ENCODE measurements at regions not wholly inside any gene's neighbourhood (a gene's known extent, or its start where the extent isn't known, plus 50 kb on each side); places are given as distances from the start of the nearest gene placed in this dataset.

GRCh38 chr16:86051368-86052114 is 152.6 kb downstream of the IRF8 start:
- H3K27ac ChIP-seq (ENCODE audit: low read depth, low read length) = no peak overlapping the region
- H3K4me3 ChIP-seq (ENCODE audit: low read depth in 1 of 2, low read length in 2 of 2) = no peak overlapping the region
- no peaks in the 10 kb centered on the region for H3K36me3 ChIP-seq (ENCODE audit: control insufficient read depth in 1 of 2, insufficient read depth in 2 of 2, low read length in 2 of 2)
- no peak overlapping the region for H3K9ac ChIP-seq (ENCODE audit: low read depth in 1 of 2, low read length in 2 of 2)
- H3K27me3 ChIP-seq (ENCODE audit: control insufficient read depth in 1 of 2, insufficient read depth in 2 of 2, low read length in 2 of 2) = peaks cover 0 to 5% of the 10 kb centered on the region in 2 donors
- no peaks in the 10 kb centered on the region for H3K9me3 ChIP-seq (ENCODE audit: control insufficient read depth in 1 of 2, low read length in 2 of 2)
- no peaks in the 10 kb centered on the region for H3K4me1 ChIP-seq (ENCODE audit: control insufficient read depth in 1 of 2, insufficient read depth in 2 of 2, low read length in 2 of 2)

DNA sequence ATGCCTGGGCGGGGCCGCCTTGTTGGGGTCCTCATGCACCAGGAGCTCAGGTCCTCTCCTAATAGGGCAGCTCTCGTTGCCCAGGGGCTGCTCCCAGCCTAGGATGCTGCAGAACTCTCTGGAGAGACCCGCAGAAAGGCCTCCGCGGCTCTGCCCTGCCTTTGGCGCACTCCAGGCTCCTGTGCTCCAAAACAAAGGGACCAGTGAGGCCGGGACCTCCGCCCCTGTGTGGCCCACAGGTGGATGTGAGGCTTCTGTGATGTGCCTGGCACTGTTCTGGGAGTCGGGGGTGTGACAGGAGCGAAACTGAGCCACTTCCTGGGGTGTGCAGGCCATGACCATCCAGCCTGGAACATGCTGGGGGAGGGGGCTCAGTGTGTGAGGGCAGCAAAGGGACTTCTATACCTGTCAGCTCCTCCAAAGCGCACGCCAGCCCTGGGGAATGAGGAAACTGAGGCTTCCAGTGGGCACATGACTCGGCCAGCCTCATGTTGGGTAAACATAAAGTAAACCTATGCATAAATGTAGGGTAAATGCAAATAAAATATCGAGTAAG is 153.2 kb downstream of the IRF8 start:
- Histone ChIP-seq H3K36me3 (ENCODE audit: control insufficient read depth in 1 of 2, insufficient read depth in 2 of 2, low read length in 2 of 2) (no peaks in the 10 kb centered on the region), H3K4me1 (ENCODE audit: control insufficient read depth in 1 of 2, insufficient read depth in 2 of 2, low read length in 2 of 2) (no peaks in the 10 kb centered on the region), H3K27me3 (ENCODE audit: control insufficient read depth in 1 of 2, insufficient read depth in 2 of 2, low read length in 2 of 2) (peaks cover 0 to 5% of the 10 kb centered on the region in 2 donors), H3K27ac (ENCODE audit: low read depth, low read length) (no peak overlapping the region), H3K4me3 (ENCODE audit: low read depth in 1 of 2, low read length in 2 of 2) (no peak overlapping the region), H3K9ac (ENCODE audit: low read depth in 1 of 2, low read length in 2 of 2) (no peak overlapping the region), H3K9me3 (ENCODE audit: control insufficient read depth in 1 of 2, low read length in 2 of 2) (no peaks in the 10 kb centered on the region)

GRCh38 chr16:86052926-86053325 is 154.0 kb downstream of the IRF8 start:
- Histone ChIP-seq H3K4me3 (ENCODE audit: low read depth in 1 of 2, low read length in 2 of 2) (no peak overlapping the region), H3K9ac (ENCODE audit: low read depth in 1 of 2, low read length in 2 of 2) (no peak overlapping the region), H3K27me3 (ENCODE audit: control insufficient read depth in 1 of 2, insufficient read depth in 2 of 2, low read length in 2 of 2) (peaks cover 0 to 5% of the 10 kb centered on the region in 2 donors)

GRCh38 chr16:86059253-86060171 is 160.6 kb downstream of the IRF8 start:
- Histone ChIP-seq H3K36me3 (ENCODE audit: control insufficient read depth in 1 of 2, insufficient read depth in 2 of 2, low read length in 2 of 2) (no peaks in the 10 kb centered on the region), H3K9me3 (ENCODE audit: control insufficient read depth in 1 of 2, low read length in 2 of 2) (no peaks in the 10 kb centered on the region), H3K4me3 (ENCODE audit: low read depth in 1 of 2, low read length in 2 of 2) (no peak overlapping the region), H3K27me3 (ENCODE audit: control insufficient read depth in 1 of 2, insufficient read depth in 2 of 2, low read length in 2 of 2) (no peaks in the 10 kb centered on the region), H3K4me1 (ENCODE audit: control insufficient read depth in 1 of 2, insufficient read depth in 2 of 2, low read length in 2 of 2) (peaks cover 0 to 1% of the 10 kb centered on the region in 2 donors), H3K9ac (ENCODE audit: low read depth in 1 of 2, low read length in 2 of 2) (no peak overlapping the region), H3K27ac (ENCODE audit: low read depth, low read length) (no peak overlapping the region)

More at GRCh38 chr16:86052926-86053325, 154.0 kb downstream of the IRF8 start:
- H3K27ac ChIP-seq (ENCODE audit: low read depth, low read length) = no peak overlapping the region
- H3K4me1 ChIP-seq (ENCODE audit: control insufficient read depth in 1 of 2, insufficient read depth in 2 of 2, low read length in 2 of 2) = no peaks in the 10 kb centered on the region
- no peaks in the 10 kb centered on the region for H3K9me3 ChIP-seq (ENCODE audit: control insufficient read depth in 1 of 2, low read length in 2 of 2)
- H3K36me3 ChIP-seq (ENCODE audit: control insufficient read depth in 1 of 2, insufficient read depth in 2 of 2, low read length in 2 of 2) = no peaks in the 10 kb centered on the region

DNA sequence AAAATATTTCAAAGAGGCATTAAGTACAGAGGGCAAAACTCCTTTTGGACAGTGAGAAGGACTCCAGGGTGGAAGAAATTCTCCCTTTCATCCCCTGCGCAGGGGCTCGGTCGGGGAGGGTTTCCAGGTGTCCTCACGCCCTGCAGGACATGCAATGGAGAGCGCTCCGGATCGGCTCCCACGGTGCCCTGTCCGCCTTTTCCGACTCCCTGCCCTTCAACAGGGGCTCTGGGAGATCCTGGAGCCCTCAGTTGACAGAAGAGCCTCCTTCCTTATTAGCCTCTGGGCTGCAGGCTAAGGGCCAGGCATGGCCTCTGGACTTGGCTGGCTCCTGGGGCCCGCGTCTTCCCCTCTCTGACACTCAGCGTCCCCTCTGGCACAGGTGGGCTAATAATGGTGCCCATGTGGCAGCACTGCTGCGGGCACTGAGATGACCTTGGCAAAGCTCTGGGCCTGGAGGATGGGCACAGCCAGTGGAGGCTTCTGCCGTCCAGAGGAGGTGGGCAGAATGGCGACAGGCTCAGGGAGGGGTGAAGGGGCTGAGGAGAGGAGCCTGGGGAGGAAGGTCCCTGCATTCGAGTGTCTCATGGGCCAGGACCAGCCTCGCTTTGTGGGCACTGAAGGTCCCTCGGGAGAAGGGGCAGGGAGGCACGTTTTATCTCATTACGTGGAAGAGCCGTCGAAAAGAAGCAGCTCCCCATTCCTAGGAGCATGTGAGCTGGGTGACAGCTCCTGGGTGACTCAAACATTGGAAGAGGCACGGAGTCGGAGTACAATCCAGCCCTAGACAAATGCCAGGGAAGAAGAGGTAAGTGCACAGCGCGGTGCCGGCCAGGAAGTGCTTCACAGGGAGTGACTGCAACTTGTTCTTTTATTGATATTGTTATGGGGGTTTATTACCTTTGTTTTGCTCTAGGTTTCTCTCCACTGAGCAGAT is 161.7 kb downstream of the IRF8 start:
- Histone ChIP-seq H3K36me3 (ENCODE audit: control insufficient read depth in 1 of 2, insufficient read depth in 2 of 2, low read length in 2 of 2) (no peaks in the 10 kb centered on the region), H3K27ac (ENCODE audit: low read depth, low read length) (no peak overlapping the region), H3K4me1 (ENCODE audit: control insufficient read depth in 1 of 2, insufficient read depth in 2 of 2, low read length in 2 of 2) (peaks cover 0 to 5% of the 10 kb centered on the region in 2 donors), H3K9me3 (ENCODE audit: control insufficient read depth in 1 of 2, low read length in 2 of 2) (no peaks in the 10 kb centered on the region), H3K9ac (ENCODE audit: low read depth in 1 of 2, low read length in 2 of 2) (no peak overlapping the region), H3K4me3 (ENCODE audit: low read depth in 1 of 2, low read length in 2 of 2) (no peak overlapping the region), H3K27me3 (ENCODE audit: control insufficient read depth in 1 of 2, insufficient read depth in 2 of 2, low read length in 2 of 2) (no peaks in the 10 kb centered on the region)

DNA sequence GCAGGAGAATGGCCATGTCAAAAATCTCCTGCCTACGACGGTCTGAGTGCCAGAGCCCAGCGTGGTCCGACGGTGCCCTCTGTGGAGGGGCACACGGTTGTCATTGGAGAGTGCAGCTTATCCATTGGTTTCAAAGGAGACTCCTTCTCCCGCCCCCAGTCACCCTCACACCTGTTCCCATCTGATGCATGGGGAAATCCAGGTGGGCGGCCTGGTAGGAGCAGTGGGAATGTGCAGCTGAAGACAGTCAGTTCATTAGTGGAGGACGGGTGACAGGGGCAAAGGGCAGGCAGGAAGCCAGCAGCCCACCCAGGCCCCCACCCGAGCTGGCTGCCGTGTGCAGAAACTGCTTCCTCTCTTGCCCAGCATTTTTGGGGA is 162.3 kb downstream of the IRF8 start:
- no peak overlapping the region for H3K9ac ChIP-seq (ENCODE audit: low read depth in 1 of 2, low read length in 2 of 2)
- H3K4me3 ChIP-seq (ENCODE audit: low read depth in 1 of 2, low read length in 2 of 2) = no peak overlapping the region
- no peaks in the 10 kb centered on the region for H3K27me3 ChIP-seq (ENCODE audit: control insufficient read depth in 1 of 2, insufficient read depth in 2 of 2, low read length in 2 of 2)
- no peaks in the 10 kb centered on the region for H3K9me3 ChIP-seq (ENCODE audit: control insufficient read depth in 1 of 2, low read length in 2 of 2)
- no peaks in the 10 kb centered on the region for H3K36me3 ChIP-seq (ENCODE audit: control insufficient read depth in 1 of 2, insufficient read depth in 2 of 2, low read length in 2 of 2)
- H3K27ac ChIP-seq (ENCODE audit: low read depth, low read length) = no peak overlapping the region
- H3K4me1 ChIP-seq (ENCODE audit: control insufficient read depth in 1 of 2, insufficient read depth in 2 of 2, low read length in 2 of 2) = peaks cover 0 to 5% of the 10 kb centered on the region in 2 donors

DNA sequence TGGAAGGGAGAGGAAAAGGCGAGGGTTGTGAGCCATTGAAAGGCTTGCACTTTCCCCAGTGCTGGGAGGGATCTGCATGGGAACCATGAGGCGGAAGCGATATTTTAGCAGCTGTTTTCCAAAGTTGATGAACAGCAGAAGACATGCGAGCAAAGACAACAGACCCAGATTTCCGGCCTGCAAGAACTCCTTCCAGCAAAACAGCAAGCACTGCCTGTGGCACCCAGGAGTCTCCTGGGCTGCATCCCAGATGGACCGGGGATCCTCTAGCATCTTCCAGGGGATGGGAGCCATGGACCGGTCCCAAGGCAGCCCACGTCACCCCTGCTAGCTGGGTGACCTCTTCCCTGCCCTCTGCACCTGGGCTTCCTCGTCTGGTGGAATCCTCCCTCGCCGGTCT is 162.8 kb downstream of the IRF8 start:
- no peak overlapping the region for H3K9ac ChIP-seq (ENCODE audit: low read depth in 1 of 2, low read length in 2 of 2)
- no peaks in the 10 kb centered on the region for H3K36me3 ChIP-seq (ENCODE audit: control insufficient read depth in 1 of 2, insufficient read depth in 2 of 2, low read length in 2 of 2)
- H3K9me3 ChIP-seq (ENCODE audit: control insufficient read depth in 1 of 2, low read length in 2 of 2) = no peaks in the 10 kb centered on the region
- no peaks in the 10 kb centered on the region for H3K27me3 ChIP-seq (ENCODE audit: control insufficient read depth in 1 of 2, insufficient read depth in 2 of 2, low read length in 2 of 2)
- no peak overlapping the region for H3K27ac ChIP-seq (ENCODE audit: low read depth, low read length)
- peaks cover 0 to 5% of the 10 kb centered on the region in 2 donors for H3K4me1 ChIP-seq (ENCODE audit: control insufficient read depth in 1 of 2, insufficient read depth in 2 of 2, low read length in 2 of 2)
- no peak overlapping the region for H3K4me3 ChIP-seq (ENCODE audit: low read depth in 1 of 2, low read length in 2 of 2)

DNA sequence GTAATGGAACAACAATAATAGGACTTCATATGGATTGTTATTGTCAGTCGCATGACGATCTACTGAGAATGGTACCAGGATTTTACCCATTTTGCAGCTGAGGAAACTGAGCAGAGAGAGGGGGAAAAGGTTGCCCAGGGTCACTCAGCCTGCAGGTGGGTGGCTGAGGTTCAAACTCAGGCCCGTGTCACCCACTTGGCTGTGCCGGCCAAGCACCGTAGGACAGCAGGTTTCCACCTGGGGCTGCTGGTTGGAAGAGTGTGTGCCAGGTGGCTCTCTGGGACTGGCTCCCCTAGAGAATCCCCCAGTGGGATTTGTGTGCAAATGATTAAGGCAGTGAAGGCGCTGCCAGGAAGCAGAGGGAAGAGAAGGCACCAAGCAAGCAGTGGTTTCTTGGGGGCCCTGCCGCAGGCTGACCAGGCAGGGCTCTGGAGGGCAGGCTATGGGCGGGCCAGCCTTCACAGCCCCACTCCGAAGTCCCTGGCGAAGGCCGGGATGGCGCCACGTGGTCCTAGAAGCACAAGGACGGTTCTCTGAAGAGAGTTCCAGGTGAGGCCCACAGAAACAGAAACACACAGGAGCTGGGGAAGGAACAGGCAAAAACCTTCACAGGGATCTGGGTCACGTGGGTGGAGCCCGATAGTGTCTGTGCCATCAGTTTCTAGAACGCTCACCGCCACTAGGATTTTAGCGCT is 163.5 kb downstream of the IRF8 start:
- Histone ChIP-seq H3K36me3 (ENCODE audit: control insufficient read depth in 1 of 2, insufficient read depth in 2 of 2, low read length in 2 of 2) (no peaks in the 10 kb centered on the region), H3K9ac (ENCODE audit: low read depth in 1 of 2, low read length in 2 of 2) (no peak overlapping the region), H3K9me3 (ENCODE audit: control insufficient read depth in 1 of 2, low read length in 2 of 2) (no peaks in the 10 kb centered on the region), H3K27me3 (ENCODE audit: control insufficient read depth in 1 of 2, insufficient read depth in 2 of 2, low read length in 2 of 2) (no peaks in the 10 kb centered on the region), H3K27ac (ENCODE audit: low read depth, low read length) (no peak overlapping the region), H3K4me1 (ENCODE audit: control insufficient read depth in 1 of 2, insufficient read depth in 2 of 2, low read length in 2 of 2) (peaks cover 0 to 5% of the 10 kb centered on the region in 2 donors), H3K4me3 (ENCODE audit: low read depth in 1 of 2, low read length in 2 of 2) (no peak overlapping the region)

- no peak overlapping the region for H3K27ac ChIP-seq (ENCODE audit: low read depth, low read length)
- H3K4me1 ChIP-seq (ENCODE audit: control insufficient read depth in 1 of 2, insufficient read depth in 2 of 2, low read length in 2 of 2) = peaks cover 0 to 5% of the 10 kb centered on the region in 2 donors
- no peak overlapping the region for H3K4me3 ChIP-seq (ENCODE audit: low read depth in 1 of 2, low read length in 2 of 2)
- no peaks in the 10 kb centered on the region for H3K9me3 ChIP-seq (ENCODE audit: control insufficient read depth in 1 of 2, low read length in 2 of 2)
- no peaks in the 10 kb centered on the region for H3K36me3 ChIP-seq (ENCODE audit: control insufficient read depth in 1 of 2, insufficient read depth in 2 of 2, low read length in 2 of 2)
- peaks cover 0 to 3% of the 10 kb centered on the region in 2 donors for H3K27me3 ChIP-seq (ENCODE audit: control insufficient read depth in 1 of 2, insufficient read depth in 2 of 2, low read length in 2 of 2)
- H3K9ac ChIP-seq (ENCODE audit: low read depth in 1 of 2, low read length in 2 of 2) = no peak overlapping the region
Measured at GRCh38 chr16:86063760-86064405, 164.9 kb downstream of the IRF8 start.
